ENCODE measurements at regions not wholly inside any gene's neighbourhood (a gene's known extent, or its start where the extent isn't known, plus 50 kb on each side); places are given as distances from the start of the nearest gene placed in this dataset.

- no peak for TF ChIP-seq CTCF (IDR thresholded peaks at IDR 0.05; ENCODE audit: extremely low read depth, missing control alignments)
- no peak for DNase-seq (ENCODE audit: low spot score)
Measured at GRCh38 chr5:106766916-106767315, 903.8 kb downstream of the EFNA5 start.

- no peak for TF ChIP-seq CTCF (IDR thresholded peaks at IDR 0.05; ENCODE audit: extremely low read depth, missing control alignments)
- DNase-seq (ENCODE audit: low spot score) = no peak
Measured at GRCh38 chr5:106759581-106759980, 911.2 kb downstream of the EFNA5 start.

- no peak for TF ChIP-seq CTCF (IDR thresholded peaks at IDR 0.05; ENCODE audit: extremely low read depth, missing control alignments)
- DNase-seq (ENCODE audit: low spot score) = no peak
Measured at GRCh38 chr5:106759152-106759551, 911.6 kb downstream of the EFNA5 start.

GRCh38 chr5:106757672-106758071, 913.1 kb downstream of the EFNA5 start:
- no peak for TF ChIP-seq CTCF (IDR thresholded peaks at IDR 0.05; ENCODE audit: extremely low read depth, missing control alignments)
- no peak for DNase-seq (ENCODE audit: low spot score)

- DNase-seq (ENCODE audit: low spot score) = no peak
- no peak for TF ChIP-seq CTCF (IDR thresholded peaks at IDR 0.05; ENCODE audit: extremely low read depth, missing control alignments)
Measured at GRCh38 chr5:106755789-106756188, 914.9 kb downstream of the EFNA5 start.

- DNase-seq (ENCODE audit: low spot score) = no peak
- TF ChIP-seq CTCF (IDR thresholded peaks at IDR 0.05; ENCODE audit: extremely low read depth, missing control alignments) = no peak
Measured at GRCh38 chr5:106755066-106755465, 915.7 kb downstream of the EFNA5 start.

- no peak for TF ChIP-seq CTCF (IDR thresholded peaks at IDR 0.05; ENCODE audit: extremely low read depth, missing control alignments)
- no peak for DNase-seq (ENCODE audit: low spot score)
Measured at GRCh38 chr5:106749826-106750225, 920.9 kb downstream of the EFNA5 start.
